Amniotic epithelial cell (primary cell): ENCODE measurements at regions not wholly inside any gene's neighbourhood (a gene's known extent, or its start where the extent isn't known, plus 50 kb on each side); places are given as distances from the start of the nearest gene placed in this dataset.

Source experiments
- DNase-seq: peaks from one replicate; pipeline ENCODE4 v3.0.0-alpha.2; 2010; ENCODE audit warnings: low read depth

DNA sequence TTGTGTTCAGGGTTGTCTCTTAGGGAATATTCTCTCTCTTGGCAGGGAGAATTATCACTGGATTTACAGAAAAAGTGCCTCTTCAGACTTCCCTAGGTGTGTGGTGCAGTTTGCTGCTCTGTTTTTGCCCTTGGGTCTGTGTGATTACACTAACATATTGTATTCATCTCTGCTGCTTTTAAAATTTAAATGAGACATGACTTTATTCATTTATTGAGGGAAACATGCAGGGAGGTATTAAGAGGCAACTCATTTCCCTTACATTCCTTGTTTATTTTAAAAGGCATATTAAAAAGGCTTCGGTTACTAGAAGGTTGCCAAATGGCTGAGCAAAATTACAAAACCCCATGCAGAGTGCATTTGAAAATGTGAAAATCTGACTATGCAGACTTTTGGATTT lies 135.1 kb upstream of the GEMIN8 start:
- no peak for DNase-seq

DNA sequence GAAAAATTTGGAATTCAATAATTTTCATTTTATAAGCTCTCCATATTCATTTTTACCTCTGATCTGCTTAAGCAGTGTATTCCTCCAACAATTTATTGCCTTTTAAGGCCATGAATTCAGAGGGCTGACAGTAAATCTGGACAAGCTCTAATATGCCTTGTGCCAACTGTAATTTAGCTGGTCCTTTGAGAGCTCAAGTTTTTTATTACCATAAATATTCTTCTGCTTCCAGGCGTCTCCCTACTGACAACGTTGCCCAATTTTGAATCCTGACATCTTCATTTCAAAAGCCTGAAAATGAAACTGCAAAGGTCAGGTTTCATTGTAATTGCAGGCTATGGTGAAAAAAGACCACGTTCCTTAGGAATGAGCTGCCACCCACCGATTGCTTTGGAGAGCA lies 95.8 kb upstream of the GEMIN8 start:
- DNase-seq: no peak

DNA sequence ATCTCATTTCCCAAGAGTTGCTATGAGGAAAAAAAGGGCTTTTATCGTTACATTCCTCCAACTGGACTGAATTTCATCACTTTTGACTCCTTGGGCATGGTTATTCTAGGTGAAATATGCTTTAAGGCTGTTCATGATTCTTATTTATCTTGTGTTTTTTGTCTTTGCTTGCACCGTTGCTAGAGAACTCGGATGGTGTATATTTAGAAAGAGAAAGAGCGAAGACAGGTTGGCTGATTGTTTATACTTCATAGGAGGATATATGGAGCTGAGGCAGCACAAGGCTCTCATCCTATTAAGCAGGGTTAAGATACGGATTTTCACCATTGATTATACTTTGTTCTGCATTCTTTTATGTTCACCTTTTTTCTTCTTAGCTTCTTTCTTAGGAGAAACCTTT lies 94.9 kb upstream of the GEMIN8 start:
- no peak for DNase-seq

DNA sequence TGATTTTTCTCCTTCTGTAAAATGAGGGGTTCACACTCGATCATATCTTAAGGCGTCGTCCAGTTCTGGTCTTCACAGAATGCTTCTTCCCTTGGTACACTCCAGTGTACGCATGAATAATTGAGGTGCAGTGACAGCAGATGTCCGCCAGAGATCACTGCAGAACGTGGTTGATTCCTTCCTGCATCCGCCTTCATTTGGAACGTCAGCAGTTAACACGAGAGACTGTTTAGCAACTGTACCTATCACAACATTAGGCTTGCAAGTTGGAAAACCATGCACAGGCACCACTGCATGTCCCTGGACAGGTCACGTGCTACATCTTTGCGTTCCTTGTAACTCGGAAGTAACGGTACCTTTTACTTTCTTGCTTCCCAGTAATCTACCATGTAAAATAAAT lies 66.0 kb upstream of the GEMIN8 start:
- peak; percentile 58 for DNase-seq

DNA sequence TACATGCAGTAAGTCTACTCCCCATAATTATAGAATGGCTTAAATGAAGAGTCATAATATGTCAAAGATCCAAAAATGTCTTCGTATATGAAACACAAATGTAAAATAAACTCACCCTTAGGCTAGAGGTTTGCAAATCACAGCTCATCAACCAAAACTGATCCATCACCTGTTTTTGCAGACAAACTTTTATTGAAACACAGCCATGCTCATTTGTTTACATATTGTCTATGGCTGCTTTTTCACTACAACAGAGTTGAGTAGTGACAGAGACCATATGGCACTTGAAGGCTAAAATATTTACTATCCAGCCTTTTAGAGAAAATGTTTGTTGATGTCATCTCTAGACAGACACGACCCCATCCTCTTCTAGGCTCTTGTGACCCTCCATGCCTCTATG lies 64.5 kb upstream of the GEMIN8 start:
- DNase-seq: no peak

DNA sequence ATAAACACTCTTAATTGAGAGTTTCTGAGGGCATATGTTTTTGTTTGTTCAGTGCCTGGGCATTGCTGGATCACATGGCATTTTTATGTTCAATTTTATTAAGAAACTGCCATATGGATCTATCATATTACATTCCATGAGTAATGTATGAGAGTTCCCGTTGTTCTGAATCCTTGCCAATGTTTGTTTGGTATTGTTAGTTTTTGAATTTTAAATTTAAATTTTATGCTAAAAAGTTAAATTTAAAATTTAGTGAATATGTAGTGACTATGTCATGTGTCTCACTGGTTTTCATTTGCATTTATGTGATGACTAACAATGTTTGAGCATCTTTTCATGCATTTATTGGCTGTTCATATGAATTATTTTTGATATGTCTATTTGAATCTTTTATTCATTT lies 54.8 kb upstream of the GEMIN8 start:
- no peak for DNase-seq

DNA sequence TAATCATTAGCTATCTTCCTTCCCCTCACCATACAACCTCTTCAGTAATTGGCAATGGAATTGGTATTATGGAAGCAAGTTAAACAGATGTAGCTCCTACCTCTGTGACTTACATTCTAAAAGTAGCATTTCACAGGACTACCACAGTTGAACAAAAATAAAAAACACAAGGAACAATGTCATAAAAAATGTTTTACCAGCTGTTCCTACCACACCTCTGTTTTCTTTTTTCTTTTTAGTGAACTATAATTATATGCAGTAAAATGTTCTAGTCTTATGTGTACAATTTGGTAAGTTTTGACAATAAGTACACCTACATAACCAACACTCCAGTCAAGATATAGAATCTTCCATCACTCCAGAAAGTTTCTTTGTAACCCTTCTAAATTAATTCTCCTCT lies 54.1 kb upstream of the GEMIN8 start:
- DNase-seq: no peak

DNA sequence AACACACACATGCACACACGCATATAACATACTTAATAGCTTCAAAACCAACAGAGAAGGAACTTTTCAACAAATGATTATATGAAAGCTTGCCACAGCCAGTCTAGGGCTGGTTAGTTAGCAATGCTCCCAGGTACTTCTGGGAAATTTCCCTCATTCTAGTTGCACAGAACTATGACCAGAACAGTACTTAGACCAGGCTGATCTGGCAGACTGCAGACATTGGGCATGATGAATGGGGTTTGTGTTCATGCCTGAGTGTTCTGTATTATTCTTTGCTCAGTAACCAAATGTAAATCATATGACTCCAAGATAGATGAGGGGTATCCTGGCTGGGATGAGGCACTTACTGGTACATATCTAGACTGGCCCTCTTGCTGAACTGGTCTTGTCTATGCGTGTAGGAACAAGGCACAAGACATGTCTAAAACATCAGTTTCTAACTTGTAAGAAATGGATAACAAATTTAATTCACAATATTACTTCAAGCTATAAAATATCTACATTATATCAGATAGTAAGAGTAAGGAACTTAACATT lies 50.3 kb upstream of the GEMIN8 start:
- no peak for DNase-seq
